ENCODE measurements at regions not wholly inside any gene's neighbourhood (a gene's known extent, or its start where the extent isn't known, plus 50 kb on each side); places are given as distances from the start of the nearest gene placed in this dataset.

DNA sequence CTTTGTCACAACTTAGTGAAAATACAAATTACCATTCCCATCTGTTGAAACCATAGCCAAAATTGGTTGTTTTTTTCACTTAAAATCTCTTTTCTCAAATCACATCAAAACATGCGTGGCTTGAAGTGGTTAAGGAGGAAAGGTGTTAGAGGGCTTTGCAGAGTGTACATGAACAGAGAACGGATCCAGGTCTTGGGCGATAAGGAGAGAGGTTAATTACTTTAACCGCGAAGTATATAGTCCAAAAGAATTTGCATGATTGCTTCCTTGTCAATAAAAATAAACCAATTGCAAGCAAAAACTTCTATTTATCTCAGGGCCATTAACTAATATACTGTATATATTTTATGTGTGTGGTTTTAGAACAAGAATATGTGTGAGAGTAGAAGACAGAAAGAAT lies 813.9 kb upstream of the SORCS1 start:
- Mint-ChIP-seq H3K27me3 (ENCODE audit: low read depth) (no peaks in the 10 kb centered on the region), H3K4me1 (no peaks in the 10 kb centered on the region), H3K9me3 (peaks cover 9% of the 10 kb centered on the region), H3K36me3 (ENCODE audit: low read depth) (no peaks in the 10 kb centered on the region), H3K27ac (ENCODE audit: unreplicated experiment) (no peak overlapping the region), H3K4me3 (no peak overlapping the region)
- no peak for DNase-seq (ENCODE audit: low read depth, low spot score)
- TF ChIP-seq, protein P1, sequence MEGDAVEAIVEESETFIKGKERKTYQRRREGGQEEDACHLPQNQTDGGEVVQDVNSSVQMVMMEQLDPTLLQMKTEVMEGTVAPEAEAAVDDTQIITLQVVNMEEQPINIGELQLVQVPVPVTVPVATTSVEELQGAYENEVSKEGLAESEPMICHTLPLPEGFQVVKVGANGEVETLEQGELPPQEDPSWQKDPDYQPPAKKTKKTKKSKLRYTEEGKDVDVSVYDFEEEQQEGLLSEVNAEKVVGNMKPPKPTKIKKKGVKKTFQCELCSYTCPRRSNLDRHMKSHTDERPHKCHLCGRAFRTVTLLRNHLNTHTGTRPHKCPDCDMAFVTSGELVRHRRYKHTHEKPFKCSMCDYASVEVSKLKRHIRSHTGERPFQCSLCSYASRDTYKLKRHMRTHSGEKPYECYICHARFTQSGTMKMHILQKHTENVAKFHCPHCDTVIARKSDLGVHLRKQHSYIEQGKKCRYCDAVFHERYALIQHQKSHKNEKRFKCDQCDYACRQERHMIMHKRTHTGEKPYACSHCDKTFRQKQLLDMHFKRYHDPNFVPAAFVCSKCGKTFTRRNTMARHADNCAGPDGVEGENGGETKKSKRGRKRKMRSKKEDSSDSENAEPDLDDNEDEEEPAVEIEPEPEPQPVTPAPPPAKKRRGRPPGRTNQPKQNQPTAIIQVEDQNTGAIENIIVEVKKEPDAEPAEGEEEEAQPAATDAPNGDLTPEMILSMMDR (conservative IDR thresholded peaks at IDR 0.05), result no peak

DNA sequence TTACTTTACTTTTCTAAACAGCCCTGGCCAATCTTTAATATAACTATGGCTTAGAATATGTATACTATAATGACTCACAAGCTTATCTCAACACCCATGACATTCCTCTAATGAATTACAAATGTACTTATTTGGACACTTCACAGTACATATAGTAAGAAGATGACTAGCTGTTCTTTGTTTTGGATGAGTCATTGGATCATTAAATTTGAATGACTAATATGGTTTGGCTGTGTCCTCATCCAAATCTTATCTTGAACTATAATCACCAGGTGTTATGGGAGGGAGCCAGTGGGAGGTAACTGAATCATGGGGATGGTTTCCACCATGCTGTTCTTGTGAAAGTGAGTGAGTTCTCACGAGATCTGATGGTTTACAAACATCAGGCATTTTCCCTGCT lies 807.5 kb upstream of the SORCS1 start:
- Mint-ChIP-seq H3K27ac (ENCODE audit: unreplicated experiment) (no peak overlapping the region), H3K9me3 (peaks cover 4% of the 10 kb centered on the region), H3K4me1 (no peaks in the 10 kb centered on the region), H3K36me3 (ENCODE audit: low read depth) (no peaks in the 10 kb centered on the region), H3K4me3 (no peak overlapping the region), H3K27me3 (ENCODE audit: low read depth) (no peaks in the 10 kb centered on the region)
- TF ChIP-seq, protein P1 (conservative IDR thresholded peaks at IDR 0.05), result no peak
- DNase-seq (ENCODE audit: low read depth, low spot score), result no peak

DNA sequence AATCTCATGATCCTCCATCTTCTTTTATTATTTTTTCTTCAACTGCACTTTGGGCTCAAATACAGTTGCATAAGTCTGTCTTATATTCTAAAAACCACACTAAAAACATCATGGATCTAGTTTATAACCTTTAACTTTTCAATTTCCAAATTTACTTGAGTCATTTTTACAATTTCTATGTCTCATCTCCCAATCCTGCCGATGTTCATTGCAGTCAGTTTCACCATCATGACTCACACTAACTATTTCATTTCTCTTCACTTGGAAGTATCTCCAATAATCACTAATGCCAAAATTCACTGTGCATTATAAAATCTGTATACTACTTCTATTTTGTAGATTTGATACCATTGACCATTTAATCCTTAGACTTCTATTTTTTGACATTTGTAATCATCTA lies 806.9 kb upstream of the SORCS1 start:
- H3K27ac Mint-ChIP-seq (ENCODE audit: unreplicated experiment), result no peak overlapping the region
- H3K36me3 Mint-ChIP-seq (ENCODE audit: low read depth), result no peaks in the 10 kb centered on the region
- H3K27me3 Mint-ChIP-seq (ENCODE audit: low read depth), result no peaks in the 10 kb centered on the region
- DNase-seq (ENCODE audit: low read depth, low spot score), result no peak
- TF ChIP-seq, protein P1 (conservative IDR thresholded peaks at IDR 0.05), result no peak
- no peak overlapping the region for H3K4me3 Mint-ChIP-seq
- H3K9me3 Mint-ChIP-seq, result no peaks in the 10 kb centered on the region
- H3K4me1 Mint-ChIP-seq, result no peaks in the 10 kb centered on the region

DNA sequence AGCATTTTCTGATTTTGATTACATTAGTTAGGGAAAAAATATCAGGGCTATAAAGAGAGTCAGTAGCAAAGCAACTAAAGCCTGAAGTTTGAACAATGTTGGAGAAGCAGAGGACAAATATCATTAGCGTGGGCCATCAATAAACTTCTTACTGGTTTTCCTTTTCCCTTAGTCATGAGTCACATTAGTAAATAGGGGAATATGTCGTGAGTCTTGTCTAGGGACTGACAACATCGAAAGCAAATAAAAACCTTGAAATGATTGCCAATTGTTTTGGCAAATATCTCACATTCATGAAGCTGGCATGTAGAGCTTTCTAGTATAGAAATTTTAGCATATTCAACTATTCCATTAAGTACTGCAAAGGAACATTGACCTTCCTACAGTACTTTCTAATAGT lies 806.0 kb upstream of the SORCS1 start:
- no peaks in the 10 kb centered on the region for H3K27me3 Mint-ChIP-seq (ENCODE audit: low read depth)

DNA sequence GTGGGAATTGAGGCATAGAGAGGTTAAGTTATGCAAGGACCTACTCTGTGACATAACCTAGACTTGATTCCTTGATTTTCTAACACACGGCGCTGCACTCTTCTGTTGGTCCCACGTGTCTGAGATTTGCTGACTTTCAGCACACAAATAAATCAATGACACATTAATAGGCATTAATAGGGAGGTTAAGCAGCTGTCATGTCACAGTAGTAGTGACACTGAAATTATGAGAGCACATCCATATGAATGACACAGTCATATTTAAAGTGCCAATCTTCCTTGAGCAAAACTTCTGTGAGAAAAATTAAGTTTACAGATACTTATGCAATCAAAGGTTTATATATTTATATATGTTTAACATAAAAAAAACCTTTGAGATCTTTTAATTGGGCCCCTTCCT lies 805.4 kb upstream of the SORCS1 start:
- TF ChIP-seq, protein P1 (conservative IDR thresholded peaks at IDR 0.05), result no peak
- H3K9me3 Mint-ChIP-seq, result no peaks in the 10 kb centered on the region

More for the DNA sequence above, 806.0 kb upstream of the SORCS1 start:
- DNase-seq (ENCODE audit: low read depth, low spot score), result no peak
- TF ChIP-seq, protein P1 (conservative IDR thresholded peaks at IDR 0.05), result no peak
- H3K4me3 Mint-ChIP-seq, result no peak overlapping the region
- H3K27ac Mint-ChIP-seq (ENCODE audit: unreplicated experiment), result no peak overlapping the region
- no peaks in the 10 kb centered on the region for H3K4me1 Mint-ChIP-seq
- no peaks in the 10 kb centered on the region for H3K36me3 Mint-ChIP-seq (ENCODE audit: low read depth)
- no peaks in the 10 kb centered on the region for H3K9me3 Mint-ChIP-seq

DNA sequence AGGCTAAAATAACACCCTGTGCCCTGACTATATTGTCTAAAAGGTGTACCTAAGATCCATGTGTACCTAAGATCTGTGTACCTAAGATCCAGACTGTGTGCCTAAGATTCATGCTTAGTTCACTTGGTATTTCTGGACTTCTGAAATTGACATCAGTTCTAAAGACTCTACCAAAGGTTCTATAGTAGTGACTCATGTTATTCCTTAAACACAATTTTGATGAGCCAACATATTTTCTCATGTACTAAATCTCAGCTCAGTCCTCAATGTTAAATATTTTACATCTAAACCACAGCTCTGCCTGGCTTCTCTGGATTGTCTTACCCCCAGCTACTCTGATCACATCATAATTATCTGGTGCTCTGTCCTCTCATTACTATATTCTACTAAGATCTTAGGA lies 802.3 kb upstream of the SORCS1 start:
- DNase-seq (ENCODE audit: low read depth, low spot score), result no peak
- H3K36me3 Mint-ChIP-seq (ENCODE audit: low read depth), result no peaks in the 10 kb centered on the region
- no peaks in the 10 kb centered on the region for H3K9me3 Mint-ChIP-seq
- H3K4me3 Mint-ChIP-seq, result no peak overlapping the region
- no peaks in the 10 kb centered on the region for H3K27me3 Mint-ChIP-seq (ENCODE audit: low read depth)
- no peak overlapping the region for H3K27ac Mint-ChIP-seq (ENCODE audit: unreplicated experiment)
- no peaks in the 10 kb centered on the region for H3K4me1 Mint-ChIP-seq
- TF ChIP-seq, protein P1 (conservative IDR thresholded peaks at IDR 0.05), result no peak

More for the DNA sequence above, 805.4 kb upstream of the SORCS1 start:
- no peaks in the 10 kb centered on the region for H3K36me3 Mint-ChIP-seq (ENCODE audit: low read depth)
- H3K27me3 Mint-ChIP-seq (ENCODE audit: low read depth), result no peaks in the 10 kb centered on the region
- peak overlapping the region; percentile 43 for H3K27ac Mint-ChIP-seq (ENCODE audit: unreplicated experiment)
- H3K4me3 Mint-ChIP-seq, result no peak overlapping the region
- H3K4me1 Mint-ChIP-seq, result no peaks in the 10 kb centered on the region
- DNase-seq (ENCODE audit: low read depth, low spot score), result no peak

All from neural crest cell (in vitro differentiated cells).